ENCODE measurements at regions not wholly inside any gene's neighbourhood (a gene's known extent, or its start where the extent isn't known, plus 50 kb on each side); places are given as distances from the start of the nearest gene placed in this dataset.

DNA sequence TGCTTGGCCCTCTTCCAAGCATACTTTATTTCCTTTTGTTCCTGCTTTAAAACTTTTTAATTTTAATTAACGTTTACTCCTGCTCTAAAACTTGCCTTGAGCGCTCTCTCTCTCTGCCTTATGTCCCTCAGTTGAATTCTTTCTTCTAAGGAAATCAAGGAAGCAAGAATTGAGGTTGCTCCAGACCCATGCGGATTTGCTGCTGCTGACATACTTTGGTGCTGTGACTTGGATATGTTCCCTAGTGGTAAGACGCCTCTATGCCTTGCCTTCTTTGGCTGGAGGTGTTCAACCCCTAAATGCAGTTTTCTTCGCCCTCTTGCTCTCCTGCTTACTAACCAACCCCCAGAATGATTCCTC, 148.1 kb downstream of the ADSS2 start:
- no peaks in the 10 kb centered on the region for H3K9me2 ChIP-seq (ENCODE audit: low read depth, low read length)
- no peaks in the 10 kb centered on the region for H3K9me3 ChIP-seq (ENCODE audit: low read length)
- H3K79me2 ChIP-seq (ENCODE audit: insufficient read depth, low read length) = no peaks in the 10 kb centered on the region
- no peak overlapping the region for H3K9ac ChIP-seq (ENCODE audit: low read length)
- H3K36me3 ChIP-seq (ENCODE audit: insufficient read depth, low read length) = no peaks in the 10 kb centered on the region
- no peak overlapping the region for H3K27ac ChIP-seq (ENCODE audit: low read depth, low read length, poor library complexity, severe bottlenecking)
- peaks cover 4% of the 10 kb centered on the region for H3K4me1 ChIP-seq (ENCODE audit: insufficient read depth, low read length, severe bottlenecking)
- no peaks in the 10 kb centered on the region for H4K20me1 ChIP-seq (ENCODE audit: insufficient read depth, low read length)
- no peak overlapping the region for H3K4me3 ChIP-seq (ENCODE audit: low read depth, low read length, poor library complexity, severe bottlenecking)
- TF ChIP-seq, protein P1, sequence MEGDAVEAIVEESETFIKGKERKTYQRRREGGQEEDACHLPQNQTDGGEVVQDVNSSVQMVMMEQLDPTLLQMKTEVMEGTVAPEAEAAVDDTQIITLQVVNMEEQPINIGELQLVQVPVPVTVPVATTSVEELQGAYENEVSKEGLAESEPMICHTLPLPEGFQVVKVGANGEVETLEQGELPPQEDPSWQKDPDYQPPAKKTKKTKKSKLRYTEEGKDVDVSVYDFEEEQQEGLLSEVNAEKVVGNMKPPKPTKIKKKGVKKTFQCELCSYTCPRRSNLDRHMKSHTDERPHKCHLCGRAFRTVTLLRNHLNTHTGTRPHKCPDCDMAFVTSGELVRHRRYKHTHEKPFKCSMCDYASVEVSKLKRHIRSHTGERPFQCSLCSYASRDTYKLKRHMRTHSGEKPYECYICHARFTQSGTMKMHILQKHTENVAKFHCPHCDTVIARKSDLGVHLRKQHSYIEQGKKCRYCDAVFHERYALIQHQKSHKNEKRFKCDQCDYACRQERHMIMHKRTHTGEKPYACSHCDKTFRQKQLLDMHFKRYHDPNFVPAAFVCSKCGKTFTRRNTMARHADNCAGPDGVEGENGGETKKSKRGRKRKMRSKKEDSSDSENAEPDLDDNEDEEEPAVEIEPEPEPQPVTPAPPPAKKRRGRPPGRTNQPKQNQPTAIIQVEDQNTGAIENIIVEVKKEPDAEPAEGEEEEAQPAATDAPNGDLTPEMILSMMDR (IDR thresholded peaks at IDR 0.05; ENCODE audit: low read length) = no peak
- TF ChIP-seq EZH2 (IDR thresholded peaks at IDR 0.05; ENCODE audit: borderline replicate concordance, low read length) = no peak
- no peaks in the 10 kb centered on the region for H3K27me3 ChIP-seq (ENCODE audit: insufficient read depth, low read length)
- no peak overlapping the region for H2AFZ ChIP-seq (ENCODE audit: low read length)
- no peaks in the 10 kb centered on the region for H3F3A ChIP-seq (ENCODE audit: insufficient read depth, low read length)
- H3K4me2 ChIP-seq (ENCODE audit: low read length) = no peak overlapping the region

DNA sequence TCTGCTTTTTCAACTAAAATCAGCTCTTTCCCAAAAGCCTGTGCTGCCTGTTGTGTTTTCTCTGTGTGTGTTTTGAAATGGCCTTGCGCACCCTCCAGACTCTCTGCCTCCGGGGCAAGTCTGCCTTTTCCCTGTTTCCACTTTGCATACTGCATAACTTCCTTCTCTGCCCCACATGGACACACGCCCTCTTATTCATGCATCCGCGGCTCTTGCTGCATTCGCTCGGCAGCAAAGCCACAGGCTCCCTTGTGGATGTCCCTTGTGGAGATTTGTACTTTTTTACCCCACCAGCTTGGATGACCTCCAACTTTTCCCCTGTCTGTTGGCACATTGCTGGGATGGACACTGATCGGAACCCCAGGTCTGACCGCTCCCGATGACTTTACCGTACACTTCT, 147.6 kb downstream of the ADSS2 start:
- Histone ChIP-seq H3K9me2 (ENCODE audit: low read depth, low read length) (no peaks in the 10 kb centered on the region), H4K20me1 (ENCODE audit: insufficient read depth, low read length) (no peaks in the 10 kb centered on the region), H3K4me3 (ENCODE audit: low read depth, low read length, poor library complexity, severe bottlenecking) (no peak overlapping the region), H3K4me1 (ENCODE audit: insufficient read depth, low read length, severe bottlenecking) (peaks cover 2% of the 10 kb centered on the region), H3K79me2 (ENCODE audit: insufficient read depth, low read length) (no peaks in the 10 kb centered on the region), H3K9ac (ENCODE audit: low read length) (no peak overlapping the region), H3K27ac (ENCODE audit: low read depth, low read length, poor library complexity, severe bottlenecking) (no peak overlapping the region), H3K4me2 (ENCODE audit: low read length) (no peak overlapping the region), H3K36me3 (ENCODE audit: insufficient read depth, low read length) (no peaks in the 10 kb centered on the region), H2AFZ (ENCODE audit: low read length) (no peak overlapping the region), H3K27me3 (ENCODE audit: insufficient read depth, low read length) (no peaks in the 10 kb centered on the region), H3K9me3 (ENCODE audit: low read length) (no peaks in the 10 kb centered on the region), H3F3A (ENCODE audit: insufficient read depth, low read length) (no peaks in the 10 kb centered on the region)
- TF ChIP-seq, protein P1 (IDR thresholded peaks at IDR 0.05; ENCODE audit: low read length) = no peak
- no peak for TF ChIP-seq EZH2 (IDR thresholded peaks at IDR 0.05; ENCODE audit: borderline replicate concordance, low read length)

DNA sequence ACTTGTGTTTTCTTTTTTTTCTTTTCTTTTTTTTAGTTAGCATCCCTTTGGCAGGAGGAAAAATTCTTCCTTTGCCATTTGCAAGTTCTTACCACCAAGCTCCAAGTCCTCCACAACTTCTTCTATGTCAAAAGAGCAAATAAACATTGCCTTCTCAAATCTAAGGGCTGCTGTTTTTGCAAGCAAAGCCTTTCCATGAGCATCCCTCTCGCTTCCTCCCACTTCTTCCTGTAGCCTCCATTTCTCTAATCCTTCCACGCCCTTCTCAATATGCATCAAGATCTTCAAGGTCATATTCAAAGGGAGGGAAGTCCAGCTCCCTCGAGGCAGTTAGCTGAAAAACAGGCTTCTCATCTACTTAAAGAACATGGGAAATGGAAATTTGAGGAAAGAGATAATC, 147.1 kb downstream of the ADSS2 start:
- H3K9me3 ChIP-seq (ENCODE audit: low read length) = no peaks in the 10 kb centered on the region
- H3K9ac ChIP-seq (ENCODE audit: low read length) = no peak overlapping the region
- H3K4me1 ChIP-seq (ENCODE audit: insufficient read depth, low read length, severe bottlenecking) = no peaks in the 10 kb centered on the region
- no peak overlapping the region for H2AFZ ChIP-seq (ENCODE audit: low read length)
- H3K9me2 ChIP-seq (ENCODE audit: low read depth, low read length) = no peaks in the 10 kb centered on the region
- no peaks in the 10 kb centered on the region for H3F3A ChIP-seq (ENCODE audit: insufficient read depth, low read length)
- no peak overlapping the region for H3K4me3 ChIP-seq (ENCODE audit: low read depth, low read length, poor library complexity, severe bottlenecking)
- no peak overlapping the region for H3K27ac ChIP-seq (ENCODE audit: low read depth, low read length, poor library complexity, severe bottlenecking)
- no peaks in the 10 kb centered on the region for H3K36me3 ChIP-seq (ENCODE audit: insufficient read depth, low read length)
- no peak overlapping the region for H3K4me2 ChIP-seq (ENCODE audit: low read length)
- no peaks in the 10 kb centered on the region for H4K20me1 ChIP-seq (ENCODE audit: insufficient read depth, low read length)
- no peaks in the 10 kb centered on the region for H3K79me2 ChIP-seq (ENCODE audit: insufficient read depth, low read length)
- TF ChIP-seq, protein P1 (IDR thresholded peaks at IDR 0.05; ENCODE audit: low read length) = no peak
- no peak for TF ChIP-seq EZH2 (IDR thresholded peaks at IDR 0.05; ENCODE audit: borderline replicate concordance, low read length)
- H3K27me3 ChIP-seq (ENCODE audit: insufficient read depth, low read length) = no peaks in the 10 kb centered on the region
